Stimulated activated CD4-positive, alpha-beta T cell treated with anti-CD3 and anti-CD28 coated beads, Interleukin-2, amount 100 ng/mL, for 48 hours (primary cell): ENCODE measurements at regions not wholly inside any gene's neighbourhood (a gene's known extent, or its start where the extent isn't known, plus 50 kb on each side); places are given as distances from the start of the nearest gene placed in this dataset.
"Not testable (repeated sequence)": the region's sequence is repeated elsewhere in the genome, so short reads cannot be mapped to it uniquely, and the experiment has no call there.

Source experiments
- DNase-seq, 2 donors: peaks; one replicate each; pipeline ENCODE4 v3.0.0-alpha.2; 2020

- DNase-seq: not testable (repeated sequence)
Measured at GRCh38 chr17:64800987-64801386, 118.3 kb downstream of the LRRC37A3 start.

- not testable (repeated sequence) for DNase-seq
Measured at GRCh38 chr17:64800361-64800895, 118.8 kb downstream of the LRRC37A3 start.

- not testable (repeated sequence) for DNase-seq
Measured at GRCh38 chr17:64799543-64800188, 119.6 kb downstream of the LRRC37A3 start.

GRCh38 chr17:64798961-64799360, 120.3 kb downstream of the LRRC37A3 start:
- DNase-seq: not testable (repeated sequence)

- DNase-seq: not testable (repeated sequence)
Measured at GRCh38 chr17:64798489-64798790, 120.8 kb downstream of the LRRC37A3 start.

GRCh38 chr17:64797746-64798488, 121.4 kb downstream of the LRRC37A3 start:
- DNase-seq: not testable (repeated sequence)

- DNase-seq: not testable (repeated sequence)
Measured at GRCh38 chr17:64795342-64795741, 123.9 kb downstream of the LRRC37A3 start.

GRCh38 chr17:64794548-64795274, 124.6 kb downstream of the LRRC37A3 start:
- not testable (repeated sequence) for DNase-seq

GRCh38 chr17:64794113-64794512, 125.2 kb downstream of the LRRC37A3 start:
- DNase-seq: not testable (repeated sequence)

- DNase-seq: not testable (repeated sequence)
Measured at GRCh38 chr17:64792793-64793575, 126.3 kb downstream of the LRRC37A3 start.

GRCh38 chr17:64792276-64792675, 127.0 kb downstream of the LRRC37A3 start:
- not testable (repeated sequence) for DNase-seq

GRCh38 chr17:64791691-64792090, 127.6 kb downstream of the LRRC37A3 start:
- DNase-seq: not testable (repeated sequence)

GRCh38 chr17:64791226-64791625, 128.1 kb downstream of the LRRC37A3 start:
- not testable (repeated sequence) for DNase-seq

- DNase-seq: not testable (repeated sequence)
Measured at GRCh38 chr17:64790690-64791089, 128.6 kb upstream of the SMURF2 start.

GRCh38 chr17:64790193-64790592, 128.1 kb upstream of the SMURF2 start:
- DNase-seq: not testable (repeated sequence)

- DNase-seq: not testable (repeated sequence)
Measured at GRCh38 chr17:64789061-64789445, 126.9 kb upstream of the SMURF2 start.

GRCh38 chr17:64788286-64789060, 126.4 kb upstream of the SMURF2 start:
- DNase-seq: no peak

GRCh38 chr17:64787921-64788271, 125.8 kb upstream of the SMURF2 start:
- DNase-seq: no peak

GRCh38 chr17:64787255-64787920, 125.3 kb upstream of the SMURF2 start:
- DNase-seq: no peak

GRCh38 chr17:64786337-64786736, 124.2 kb upstream of the SMURF2 start:
- DNase-seq: no peak

GRCh38 chr17:64785011-64785421, 122.9 kb upstream of the SMURF2 start:
- DNase-seq: no peak
